HG02970 (cell line): ENCODE measurements at regions not wholly inside any gene's neighbourhood (a gene's known extent, or its start where the extent isn't known, plus 50 kb on each side); places are given as distances from the start of the nearest gene placed in this dataset.

Experiments
- ATAC-seq: cut with Tn5 transposase; IDR thresholded peaks from one replicate; pipeline ENCODE4 v1.9.1; 2021; ENCODE audit warnings: mild to moderate bottlenecking, moderate library complexity, moderate number of reproducible peaks; ENCODE audit not compliant: unreplicated experiment, low FRiP score

GRCh38 chr4:123250843-123251242, 145.8 kb upstream of the SPRY1 start:
- no peak for ATAC-seq

DNA sequence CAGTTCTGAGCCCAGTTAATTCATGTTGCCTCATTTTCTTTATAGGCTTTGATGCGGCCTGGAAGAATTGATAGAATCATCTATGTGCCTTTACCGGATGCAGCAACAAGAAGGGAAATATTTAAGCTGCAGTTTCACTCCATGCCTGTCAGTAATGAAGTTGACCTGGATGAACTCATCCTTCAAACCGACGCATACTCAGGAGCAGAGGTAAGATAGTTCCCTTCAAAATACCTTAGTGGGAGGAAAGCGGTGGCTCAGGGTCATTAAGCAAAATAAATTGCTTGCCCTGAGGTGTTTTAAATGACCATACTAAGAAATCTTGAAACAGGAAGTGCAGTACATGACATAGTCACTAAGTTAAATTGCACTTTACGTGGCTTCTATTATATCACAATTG, 140.6 kb upstream of the SPRY1 start:
- ATAC-seq, result no peak

GRCh38 chr4:123256901-123257300, 139.7 kb upstream of the SPRY1 start:
- ATAC-seq, result no peak

- ATAC-seq, result no peak
These were observed 139.0 kb upstream of the SPRY1 start for GRCh38 chr4:123257591-123257990.

- ATAC-seq, result no peak
These were observed 136.6 kb upstream of the SPRY1 start for GRCh38 chr4:123259676-123260646.

GRCh38 chr4:123260653-123261052, 135.9 kb upstream of the SPRY1 start:
- no peak for ATAC-seq

DNA sequence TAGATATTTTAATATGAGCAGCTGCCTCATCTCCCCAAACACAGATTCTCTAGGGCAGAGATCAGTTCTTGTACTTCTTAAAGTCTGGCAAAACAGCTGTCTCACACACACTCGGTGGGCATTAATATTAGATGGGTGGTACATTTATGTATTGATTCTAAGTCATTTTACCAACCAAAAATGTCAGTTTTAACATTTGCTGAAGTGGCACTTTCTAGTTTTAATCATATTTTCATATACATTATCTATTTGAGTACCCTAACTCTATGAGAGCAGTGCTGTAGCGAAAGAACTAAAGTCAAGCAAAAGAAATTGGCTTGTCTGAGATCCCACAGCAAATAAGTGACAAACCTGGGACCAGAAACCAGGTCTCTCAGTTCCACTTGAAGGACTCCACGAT, 134.5 kb upstream of the SPRY1 start:
- ATAC-seq, result no peak

- no peak for ATAC-seq
These were observed 131.2 kb upstream of the SPRY1 start for GRCh38 chr4:123265443-123265842.

DNA sequence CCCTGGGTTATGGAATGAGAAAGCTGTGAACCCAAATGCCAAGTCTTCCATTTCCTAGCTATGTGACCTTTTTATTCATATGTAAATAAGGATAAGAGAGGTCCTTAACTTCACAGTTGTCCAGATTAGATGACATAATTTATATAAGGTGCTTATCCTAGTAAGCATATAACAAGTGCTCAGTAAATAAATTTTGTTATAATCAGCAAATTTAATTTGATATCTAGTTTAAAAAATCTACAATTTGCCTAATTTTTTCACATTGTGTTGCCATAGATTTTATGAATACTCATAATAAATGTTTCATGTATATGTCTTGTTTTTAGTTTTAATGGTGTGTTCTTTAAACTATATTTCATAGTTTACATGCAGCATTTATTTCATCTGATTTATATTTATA, 130.4 kb upstream of the SPRY1 start:
- ATAC-seq, result no peak

- no peak for ATAC-seq
These were observed 117.8 kb upstream of the SPRY1 start for GRCh38 chr4:123278755-123279154.

- no peak for ATAC-seq
These were observed 113.2 kb upstream of the SPRY1 start for GRCh38 chr4:123283371-123283895.

- no peak for ATAC-seq
These were observed 112.4 kb upstream of the SPRY1 start for GRCh38 chr4:123284168-123284567.

DNA sequence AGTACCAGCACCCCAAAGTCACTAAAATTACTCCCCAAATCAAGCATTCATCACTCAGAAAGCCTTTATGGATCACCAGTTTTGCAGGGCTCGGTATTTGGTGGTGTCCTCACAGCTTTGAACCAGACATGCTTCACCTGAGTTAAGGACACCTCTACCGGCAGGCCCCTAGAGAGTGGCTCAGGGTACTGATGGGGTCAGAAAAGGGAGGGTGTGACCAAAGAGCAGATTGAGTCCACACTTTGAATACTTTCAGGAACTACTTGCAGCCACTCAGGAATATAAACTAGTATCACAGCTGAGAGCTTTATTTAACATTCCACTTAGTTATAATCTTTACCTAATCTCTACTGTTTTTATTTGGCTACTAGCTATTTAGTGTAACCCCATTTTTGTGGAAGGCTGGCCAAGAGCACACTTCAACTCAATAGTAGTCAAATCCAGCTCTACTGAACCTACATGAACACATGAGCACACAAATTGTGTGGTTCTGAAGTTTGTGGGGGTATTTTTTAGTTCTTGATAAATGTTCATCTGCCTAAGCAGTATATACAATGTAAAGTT, 109.6 kb upstream of the SPRY1 start:
- no peak for ATAC-seq

DNA sequence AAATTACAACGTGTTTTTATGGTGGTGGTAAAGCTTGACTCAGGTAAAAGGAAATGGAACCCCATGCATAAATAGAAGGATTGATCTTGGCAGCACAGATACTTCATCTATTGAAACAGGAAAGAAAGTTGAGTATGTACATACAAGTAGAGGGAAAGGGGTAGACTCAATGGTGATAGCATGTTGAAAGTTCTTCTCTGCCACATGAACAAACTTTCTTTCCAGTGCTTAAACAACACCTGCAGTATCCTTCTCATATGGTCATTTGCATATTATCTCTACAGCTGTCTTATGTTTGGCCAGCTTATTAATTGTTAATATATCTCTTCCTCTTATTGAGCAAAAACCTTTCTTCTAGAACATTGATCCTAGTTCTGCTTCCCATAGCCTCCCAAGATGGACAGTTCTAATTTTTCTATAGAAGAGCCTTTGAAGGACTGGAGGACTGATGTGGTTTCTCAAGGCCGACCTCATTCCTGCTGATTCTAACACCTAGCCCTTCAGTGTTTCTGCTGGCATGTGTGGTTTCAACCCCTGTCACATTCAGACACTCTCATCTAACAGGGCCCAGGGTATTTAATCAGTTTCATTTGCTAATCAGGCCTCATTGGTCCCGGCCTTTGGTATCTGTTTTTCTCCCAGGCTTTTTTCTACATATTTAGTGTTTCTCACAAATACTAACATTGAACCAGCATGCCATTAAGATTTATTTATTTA, 108.1 kb upstream of the SPRY1 start:
- ATAC-seq, result peak; percentile 64

DNA sequence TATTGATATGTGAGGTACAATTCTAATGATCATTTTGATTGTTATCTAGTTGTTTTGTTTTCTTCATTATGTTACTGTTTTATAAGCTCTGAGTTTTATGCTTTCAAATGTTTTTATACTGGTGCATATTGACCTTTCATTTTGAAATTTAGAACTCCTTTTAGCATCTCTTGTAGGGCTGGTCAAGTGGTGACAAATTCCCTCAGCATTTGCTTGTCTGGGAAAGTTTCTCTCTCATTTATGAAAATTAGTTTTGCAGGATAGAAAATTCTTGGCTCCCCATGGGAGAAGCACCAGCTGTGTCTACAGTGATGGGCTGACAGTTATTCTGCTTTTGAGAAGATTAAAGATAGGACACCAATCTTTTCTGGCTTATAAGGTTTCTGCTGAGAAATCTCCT, 105.3 kb upstream of the SPRY1 start:
- ATAC-seq, result no peak

DNA sequence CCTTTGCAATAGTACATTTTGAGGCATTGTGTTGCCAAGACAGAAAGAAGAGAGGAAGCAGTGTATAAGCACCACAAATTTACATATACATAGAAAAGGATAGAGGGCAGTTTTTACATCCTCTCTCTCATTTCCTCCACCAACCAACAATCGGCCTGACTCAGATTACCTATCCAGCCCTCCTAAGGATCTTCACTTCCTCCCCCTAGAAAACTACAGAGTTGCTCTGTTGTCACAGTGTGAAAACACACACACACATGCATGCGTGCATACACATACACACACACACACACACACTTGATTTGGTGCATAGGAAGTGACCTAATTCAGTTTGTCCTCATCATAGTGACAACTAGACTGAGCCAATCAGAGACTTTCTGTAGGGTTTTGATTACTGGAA, 98.8 kb upstream of the SPRY1 start:
- no peak for ATAC-seq

- ATAC-seq, result no peak
These were observed 98.3 kb upstream of the SPRY1 start for GRCh38 chr4:123298261-123298660.

- ATAC-seq, result no peak
These were observed 97.8 kb upstream of the SPRY1 start for GRCh38 chr4:123298801-123299200.

DNA sequence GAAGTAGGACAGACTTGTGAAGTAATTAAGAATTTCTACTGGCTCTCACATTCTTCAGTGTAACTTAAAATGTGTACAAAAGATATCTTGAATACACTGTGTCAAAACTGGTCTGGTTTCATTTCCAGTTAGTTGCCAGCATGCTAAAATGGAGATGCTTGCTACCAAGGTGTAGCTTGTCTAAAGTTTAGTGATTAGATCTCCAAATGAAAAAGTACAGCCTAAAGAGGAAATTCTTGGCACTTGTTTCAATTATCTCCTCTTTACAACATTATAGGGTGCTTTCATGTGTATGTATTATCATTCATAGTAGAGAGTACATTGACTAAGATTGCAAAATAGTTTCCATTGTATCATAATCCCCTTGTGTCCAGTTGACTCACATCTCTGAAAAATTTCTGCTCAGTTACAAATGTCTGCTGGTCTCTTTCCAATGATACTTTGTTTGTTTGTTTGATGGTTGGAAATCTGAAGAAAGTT, 97.3 kb upstream of the SPRY1 start:
- no peak for ATAC-seq

DNA sequence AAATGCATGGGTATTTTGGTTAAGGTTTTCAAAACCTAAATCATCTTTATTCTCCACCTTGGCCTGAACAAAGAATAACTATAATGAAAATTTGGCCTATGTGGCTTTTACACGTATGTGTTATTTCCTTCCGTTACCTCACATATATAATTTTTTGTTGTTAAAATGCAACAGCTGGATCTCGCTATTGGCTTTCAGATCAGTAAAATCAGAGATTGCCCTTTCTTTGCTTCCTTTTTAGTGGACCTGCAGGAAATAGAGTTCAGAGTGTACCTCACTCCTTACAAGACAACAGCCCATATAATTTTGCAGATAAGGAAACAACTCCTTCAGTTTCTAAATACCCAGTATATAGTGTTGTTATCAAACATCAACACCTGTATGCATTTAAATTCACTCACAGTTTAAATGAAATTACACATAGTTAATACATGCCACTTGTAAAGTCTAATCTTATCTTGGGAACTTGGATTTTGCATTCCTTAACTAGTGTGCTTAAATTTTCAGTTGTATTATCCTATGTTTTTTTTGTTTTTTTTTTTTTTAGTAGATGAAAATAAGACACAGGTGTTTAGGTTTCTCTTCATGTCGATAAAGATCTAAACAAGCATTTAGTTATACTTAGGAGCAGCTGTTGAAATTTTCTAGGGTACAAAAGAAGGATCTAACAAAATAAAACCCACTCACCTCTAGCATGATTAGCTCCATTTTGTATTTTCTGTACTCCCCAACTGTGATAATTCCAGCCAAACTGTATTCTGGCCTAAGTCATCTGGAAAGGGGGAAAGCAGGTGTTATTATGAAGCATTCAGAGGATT, 96.2 kb upstream of the SPRY1 start:
- ATAC-seq, result no peak
